ENCODE measurements at regions not wholly inside any gene's neighbourhood (a gene's known extent, or its start where the extent isn't known, plus 50 kb on each side); places are given as distances from the start of the nearest gene placed in this dataset.
"Not testable (repeated sequence)": the region's sequence is repeated elsewhere in the genome, so short reads cannot be mapped to it uniquely, and the experiment has no call there.

DNA sequence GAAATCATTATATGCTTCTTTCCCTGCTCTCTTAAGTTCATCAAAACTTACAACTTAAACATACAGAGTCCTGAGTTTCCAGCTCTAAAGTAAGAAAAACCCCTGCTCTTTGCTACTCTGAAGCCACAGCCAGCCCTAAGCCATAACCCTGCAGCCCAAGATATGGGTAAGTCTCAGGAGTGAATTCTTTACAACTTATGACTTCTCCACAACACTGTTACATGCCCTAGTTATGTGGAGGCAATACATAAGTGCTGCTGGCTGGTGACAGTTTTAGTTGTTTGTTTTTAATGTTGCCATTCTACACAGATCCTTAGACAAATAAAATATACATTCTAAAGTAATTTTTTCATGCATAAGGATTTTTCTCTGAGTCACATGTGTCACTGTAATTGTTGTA lies 100.2 kb downstream of the FBXO8 start:
- no peak for TF ChIP-seq POLR2AphosphoS5 (IDR thresholded peaks at IDR 0.05)
- TF ChIP-seq, protein P1, sequence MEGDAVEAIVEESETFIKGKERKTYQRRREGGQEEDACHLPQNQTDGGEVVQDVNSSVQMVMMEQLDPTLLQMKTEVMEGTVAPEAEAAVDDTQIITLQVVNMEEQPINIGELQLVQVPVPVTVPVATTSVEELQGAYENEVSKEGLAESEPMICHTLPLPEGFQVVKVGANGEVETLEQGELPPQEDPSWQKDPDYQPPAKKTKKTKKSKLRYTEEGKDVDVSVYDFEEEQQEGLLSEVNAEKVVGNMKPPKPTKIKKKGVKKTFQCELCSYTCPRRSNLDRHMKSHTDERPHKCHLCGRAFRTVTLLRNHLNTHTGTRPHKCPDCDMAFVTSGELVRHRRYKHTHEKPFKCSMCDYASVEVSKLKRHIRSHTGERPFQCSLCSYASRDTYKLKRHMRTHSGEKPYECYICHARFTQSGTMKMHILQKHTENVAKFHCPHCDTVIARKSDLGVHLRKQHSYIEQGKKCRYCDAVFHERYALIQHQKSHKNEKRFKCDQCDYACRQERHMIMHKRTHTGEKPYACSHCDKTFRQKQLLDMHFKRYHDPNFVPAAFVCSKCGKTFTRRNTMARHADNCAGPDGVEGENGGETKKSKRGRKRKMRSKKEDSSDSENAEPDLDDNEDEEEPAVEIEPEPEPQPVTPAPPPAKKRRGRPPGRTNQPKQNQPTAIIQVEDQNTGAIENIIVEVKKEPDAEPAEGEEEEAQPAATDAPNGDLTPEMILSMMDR (IDR thresholded peaks at IDR 0.05) = no peak
- TF ChIP-seq POLR2A (IDR thresholded peaks at IDR 0.05) = no peak
- no peak for TF ChIP-seq EP300 (IDR thresholded peaks at IDR 0.05)
- Histone ChIP-seq H3K4me1 (no peaks in the 10 kb centered on the region), H3K27ac (no peak overlapping the region), H3K36me3 (no peaks in the 10 kb centered on the region), H3K9me3 (no peaks in the 10 kb centered on the region), H3K27me3 (peaks cover 7% of the 10 kb centered on the region), H3K4me3 (no peak overlapping the region)
- no peak for DNase-seq (ENCODE audit: low spot score in 2 of 2)

DNA sequence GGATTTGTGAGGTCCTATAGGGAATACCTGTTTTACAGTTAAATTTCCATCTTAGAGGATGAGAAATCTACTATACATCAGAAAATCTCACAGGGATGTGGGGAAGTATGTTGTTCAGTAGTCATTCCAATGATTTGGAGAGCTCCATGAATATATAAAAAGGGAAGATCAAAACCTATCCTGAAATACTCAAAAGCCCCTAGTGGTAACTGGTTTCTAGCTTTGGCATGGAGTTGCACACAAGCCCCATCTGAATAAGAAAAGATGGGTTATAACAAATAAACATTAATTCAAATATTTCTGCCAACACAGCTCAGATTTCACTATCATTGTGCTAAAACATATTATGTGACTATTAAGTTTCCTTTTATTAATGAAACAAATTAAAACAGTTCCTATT lies 101.6 kb downstream of the FBXO8 start:
- no peak for TF ChIP-seq POLR2A (IDR thresholded peaks at IDR 0.05)
- TF ChIP-seq, protein P1 (IDR thresholded peaks at IDR 0.05) = no peak
- no peak for TF ChIP-seq POLR2AphosphoS5 (IDR thresholded peaks at IDR 0.05)
- TF ChIP-seq EP300 (IDR thresholded peaks at IDR 0.05) = no peak
- H3K27ac ChIP-seq = no peak overlapping the region
- no peaks in the 10 kb centered on the region for H3K36me3 ChIP-seq
- H3K4me3 ChIP-seq = no peak overlapping the region
- H3K27me3 ChIP-seq = peaks cover 11% of the 10 kb centered on the region
- H3K4me1 ChIP-seq = no peaks in the 10 kb centered on the region
- no peak for DNase-seq (ENCODE audit: low spot score in 2 of 2)
- no peaks in the 10 kb centered on the region for H3K9me3 ChIP-seq

DNA sequence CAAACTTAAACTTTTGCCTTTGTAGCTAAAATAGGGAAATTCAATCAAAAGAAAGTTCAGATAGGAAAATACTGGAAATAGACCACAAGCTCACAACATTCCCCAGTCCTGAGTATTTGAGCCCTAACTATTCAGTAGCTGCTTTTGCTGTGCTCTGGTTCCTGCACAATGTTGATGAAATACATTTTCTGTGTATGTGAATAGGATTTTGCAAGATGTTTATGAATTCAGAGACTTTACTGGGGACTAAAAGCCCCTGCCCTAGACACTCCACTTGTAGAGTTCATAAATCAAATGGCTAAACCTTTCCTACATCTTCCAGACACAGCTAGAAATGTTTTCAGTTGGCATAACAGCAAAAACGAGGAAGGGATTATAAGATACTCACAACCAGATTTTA lies 105.9 kb downstream of the FBXO8 start:
- no peak overlapping the region for H3K27ac ChIP-seq
- no peaks in the 10 kb centered on the region for H3K9me3 ChIP-seq
- no peak overlapping the region for H3K4me3 ChIP-seq
- DNase-seq (ENCODE audit: low spot score in 2 of 2) = no peak
- H3K4me1 ChIP-seq = no peaks in the 10 kb centered on the region
- TF ChIP-seq POLR2A (IDR thresholded peaks at IDR 0.05) (no peak), EP300 (IDR thresholded peaks at IDR 0.05) (no peak), POLR2AphosphoS5 (IDR thresholded peaks at IDR 0.05) (no peak)
- TF ChIP-seq, protein P1 (IDR thresholded peaks at IDR 0.05) = no peak
- peaks cover 7% of the 10 kb centered on the region for H3K27me3 ChIP-seq
- 26% methylated on average over 1 of the region's 1 CpG for WGBS
- H3K36me3 ChIP-seq = no peaks in the 10 kb centered on the region

GRCh38 chr4:174175836-174176235 lies 107.6 kb downstream of the FBXO8 start:
- H3K36me3 ChIP-seq; H3K9me3 ChIP-seq; H3K4me3 ChIP-seq; H3K4me1 ChIP-seq; DNase-seq (ENCODE audit: low spot score in 2 of 2); H3K27me3 ChIP-seq; H3K27ac ChIP-seq: not testable (repeated sequence)
- 94% methylated on average over 4 of the region's 4 CpGs for WGBS

DNA sequence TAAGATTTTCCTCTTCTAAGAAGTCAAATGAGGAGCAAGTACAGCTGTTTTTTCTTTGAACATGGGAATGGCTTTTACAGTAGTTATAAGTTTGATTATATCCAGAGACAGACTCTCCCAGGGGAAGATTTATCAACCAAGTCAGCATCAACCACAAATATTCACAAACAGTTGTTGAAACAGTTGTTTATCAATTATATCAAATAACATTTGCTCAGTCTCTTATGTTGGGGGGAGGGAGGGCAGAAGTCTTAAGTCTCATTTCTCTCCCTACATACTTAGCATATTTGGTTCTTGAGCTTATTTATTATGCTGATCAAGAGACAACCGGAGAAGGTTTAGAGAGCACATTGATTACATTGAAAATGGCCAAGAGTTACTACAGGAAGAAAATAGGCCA lies 110.1 kb downstream of the FBXO8 start:
- DNase-seq (ENCODE audit: low spot score in 2 of 2) = no peak
- no peak overlapping the region for H3K27ac ChIP-seq
- TF ChIP-seq, protein P1 (IDR thresholded peaks at IDR 0.05) = no peak
- TF ChIP-seq POLR2A (IDR thresholded peaks at IDR 0.05) = no peak
- no peak for TF ChIP-seq EP300 (IDR thresholded peaks at IDR 0.05)
- TF ChIP-seq POLR2AphosphoS5 (IDR thresholded peaks at IDR 0.05) = no peak
- H3K9me3 ChIP-seq = no peaks in the 10 kb centered on the region
- no peaks in the 10 kb centered on the region for H3K36me3 ChIP-seq
- H3K4me3 ChIP-seq = no peak overlapping the region
- H3K27me3 ChIP-seq = peaks cover 13% of the 10 kb centered on the region
- no peaks in the 10 kb centered on the region for H3K4me1 ChIP-seq
- 49% methylated on average over 1 of the region's 1 CpG for WGBS

- peaks cover 10% of the 10 kb centered on the region for H3K27me3 ChIP-seq
- no peaks in the 10 kb centered on the region for H3K36me3 ChIP-seq
- TF ChIP-seq POLR2AphosphoS5 (IDR thresholded peaks at IDR 0.05) = no peak
- TF ChIP-seq, protein P1 (IDR thresholded peaks at IDR 0.05) = no peak
- no peak overlapping the region for H3K27ac ChIP-seq
- DNase-seq (ENCODE audit: low spot score in 2 of 2) = no peak
- H3K4me1 ChIP-seq = no peaks in the 10 kb centered on the region
- 86% methylated on average over 3 of the region's 3 CpGs for WGBS
- H3K4me3 ChIP-seq = no peak overlapping the region
- no peaks in the 10 kb centered on the region for H3K9me3 ChIP-seq
Measured at GRCh38 chr4:174172274-174172673, 111.2 kb downstream of the FBXO8 start.
